ENCODE measurements at regions not wholly inside any gene's neighbourhood (a gene's known extent, or its start where the extent isn't known, plus 50 kb on each side); places are given as distances from the start of the nearest gene placed in this dataset.
A peak's percentile ranks its signal among the peaks of the same experiment; 100 is the strongest.

- intact Hi-C loops (cut with micrococcal nuclease; ENCODE audit: unreplicated experiment), result no loop called here
- ChIA-PET POLR2A (ENCODE audit: low non-redundant PET) (no interaction called here), CTCF (no interaction called here)
- DNase-seq (ENCODE audit: low spot score), result no peak
- Histone ChIP-seq H3K36me3 (ENCODE audit: insufficient read depth, low read length, poor library complexity, severe bottlenecking) (no peaks in the 10 kb centered on the region), H3K27me3 (replicated peaks; ENCODE audit: insufficient read depth, low read depth, low read length, poor library complexity) (no peaks in the 10 kb centered on the region), H3K4me1 (ENCODE audit: insufficient read depth, low read length, poor library complexity, severe bottlenecking) (no peaks in the 10 kb centered on the region), H3K9me3 (ENCODE audit: low read depth, low read length, poor library complexity, severe bottlenecking) (no peaks in the 10 kb centered on the region), H3K27ac (ENCODE audit: low read depth, low read length, poor library complexity, severe bottlenecking) (no peak overlapping the region), H3K4me3 (ENCODE audit: low read depth, low read length, poor library complexity, severe bottlenecking) (no peak overlapping the region)
- no TSS peak for BruUV-seq (replicated peaks)
- no peak for TF ChIP-seq CTCF (conservative IDR thresholded peaks at IDR 0.05; ENCODE audit: low read depth, low read length)
- TF ChIP-seq EZH2 (IDR thresholded peaks at IDR 0.05; ENCODE audit: borderline replicate concordance, low read depth, low read length, poor library complexity, severe bottlenecking), result no peak
Observed at GRCh38 chr12:92089559-92089958, 56.1 kb downstream of the BTG1 start.

- BruUV-seq (replicated peaks), result no TSS peak
- no peaks in the 10 kb centered on the region for H3K4me1 ChIP-seq (ENCODE audit: insufficient read depth, low read length, poor library complexity, severe bottlenecking)
- H3K27ac ChIP-seq (ENCODE audit: low read depth, low read length, poor library complexity, severe bottlenecking), result no peak overlapping the region
- no peaks in the 10 kb centered on the region for H3K36me3 ChIP-seq (ENCODE audit: insufficient read depth, low read length, poor library complexity, severe bottlenecking)
- TF ChIP-seq EZH2 (IDR thresholded peaks at IDR 0.05; ENCODE audit: borderline replicate concordance, low read depth, low read length, poor library complexity, severe bottlenecking), result no peak
- H3K9me3 ChIP-seq (ENCODE audit: low read depth, low read length, poor library complexity, severe bottlenecking), result no peaks in the 10 kb centered on the region
- no peak overlapping the region for H3K4me3 ChIP-seq (ENCODE audit: low read depth, low read length, poor library complexity, severe bottlenecking)
- H3K27me3 ChIP-seq (replicated peaks; ENCODE audit: insufficient read depth, low read depth, low read length, poor library complexity), result no peaks in the 10 kb centered on the region
- DNase-seq (ENCODE audit: low spot score), result peak; percentile 28
- CTCF ChIA-PET, result no interaction called here
- intact Hi-C loops (cut with micrococcal nuclease; ENCODE audit: unreplicated experiment), result no loop called here
- POLR2A ChIA-PET (ENCODE audit: low non-redundant PET), result no interaction called here
Observed at GRCh38 chr12:92088805-92089204, 56.8 kb downstream of the BTG1 start.

- TF ChIP-seq CTCF (conservative IDR thresholded peaks at IDR 0.05; ENCODE audit: low read depth, low read length) (no peak), EZH2 (IDR thresholded peaks at IDR 0.05; ENCODE audit: borderline replicate concordance, low read depth, low read length, poor library complexity, severe bottlenecking) (no peak)
- intact Hi-C loops (cut with micrococcal nuclease; ENCODE audit: unreplicated experiment), result no loop called here
- CTCF ChIA-PET, result no interaction called here
- Histone ChIP-seq H3K36me3 (ENCODE audit: insufficient read depth, low read length, poor library complexity, severe bottlenecking) (no peaks in the 10 kb centered on the region), H3K9me3 (ENCODE audit: low read depth, low read length, poor library complexity, severe bottlenecking) (no peaks in the 10 kb centered on the region), H3K27me3 (replicated peaks; ENCODE audit: insufficient read depth, low read depth, low read length, poor library complexity) (no peaks in the 10 kb centered on the region), H3K4me3 (ENCODE audit: low read depth, low read length, poor library complexity, severe bottlenecking) (no peak overlapping the region), H3K27ac (ENCODE audit: low read depth, low read length, poor library complexity, severe bottlenecking) (no peak overlapping the region), H3K4me1 (ENCODE audit: insufficient read depth, low read length, poor library complexity, severe bottlenecking) (no peaks in the 10 kb centered on the region)
- no peak for DNase-seq (ENCODE audit: low spot score)
- no TSS peak for BruUV-seq (replicated peaks)
- POLR2A ChIA-PET (ENCODE audit: low non-redundant PET), result no interaction called here
Observed at GRCh38 chr12:92085736-92086040, 60.0 kb downstream of the BTG1 start.

GRCh38 chr12:92085040-92085735, 60.5 kb downstream of the BTG1 start:
- BruUV-seq (replicated peaks), result no TSS peak
- no peak for DNase-seq (ENCODE audit: low spot score)
- POLR2A ChIA-PET (ENCODE audit: low non-redundant PET), result no interaction called here
- no peaks in the 10 kb centered on the region for H3K36me3 ChIP-seq (ENCODE audit: insufficient read depth, low read length, poor library complexity, severe bottlenecking)
- H3K27me3 ChIP-seq (replicated peaks; ENCODE audit: insufficient read depth, low read depth, low read length, poor library complexity), result no peaks in the 10 kb centered on the region
- no peak overlapping the region for H3K4me3 ChIP-seq (ENCODE audit: low read depth, low read length, poor library complexity, severe bottlenecking)
- TF ChIP-seq CTCF (conservative IDR thresholded peaks at IDR 0.05; ENCODE audit: low read depth, low read length) (no peak), EZH2 (IDR thresholded peaks at IDR 0.05; ENCODE audit: borderline replicate concordance, low read depth, low read length, poor library complexity, severe bottlenecking) (no peak)
- no peaks in the 10 kb centered on the region for H3K9me3 ChIP-seq (ENCODE audit: low read depth, low read length, poor library complexity, severe bottlenecking)
- no peak overlapping the region for H3K27ac ChIP-seq (ENCODE audit: low read depth, low read length, poor library complexity, severe bottlenecking)
- CTCF ChIA-PET, result no interaction called here
- no peaks in the 10 kb centered on the region for H3K4me1 ChIP-seq (ENCODE audit: insufficient read depth, low read length, poor library complexity, severe bottlenecking)
- intact Hi-C loops (cut with micrococcal nuclease; ENCODE audit: unreplicated experiment), result no loop called here

Data from A673 (cell line).